GM12878 (cell line): ENCODE measurements at regions not wholly inside any gene's neighbourhood (a gene's known extent, or its start where the extent isn't known, plus 50 kb on each side); places are given as distances from the start of the nearest gene placed in this dataset.

Experiments
- ATAC-seq: fragments of 200-7000 bp; cut with Tn5 transposase; 3 replicates; pipeline ENCODE4 v1.9.1; 2020; ENCODE audit warnings: mild to moderate bottlenecking, moderate library complexity
- BruUV-seq: library from RNA; stranded (reverse); fragments of 400-500 nt; replicated peaks from 2 replicates; lab custom pipeline; 2021; lab: Mats Ljungman, UMichigan
- CTCF ChIA-PET: fragments of 300-600 bp; sonication (Branson Sonifier 250); formaldehyde crosslinking; extraction: SDS; loops from one replicate; lab custom pipeline; 2021; ENCODE audit warnings: inconsistent platforms; lab: Yijun Ruan, JAX
- POLR2A ChIA-PET: fragments of 350-600 bp; formaldehyde crosslinking; extraction: SDS; loops from one replicate; lab custom pipeline; 2021; ENCODE audit warnings: inconsistent platforms; lab: Charles Lee
- RAD21 ChIA-PET: fragments of 300-600 bp; sonication (Branson Sonifier 250); formaldehyde crosslinking; loops from one replicate; lab custom pipeline; 2023; ENCODE audit warnings: antibody characterized with exemption; ENCODE audit not compliant: unreplicated experiment; lab: Charles Lee
- SMC1A ChIA-PET: fragments of 300-600 bp; sonication (Branson Sonifier 250); formaldehyde crosslinking; loops from one replicate; lab custom pipeline; 2023; ENCODE audit not compliant: unreplicated experiment, uncharacterized antibody; lab: Charles Lee
- DNase-seq: peaks from one replicate; pipeline ENCODE4 v3.0.0-alpha.2; 2011; ENCODE audit warnings: low read depth, low spot score
- FAIRE-seq: peaks from 3 replicates; lab custom pipeline; 2011; peaks lifted over from hg19 to GRCh38; lab: Jason Lieb, UNC
- H2AFZ ChIP-seq: 2 replicates; pipeline ENCODE4 v1.6.0; 2011; ENCODE audit warnings: low read depth, low read length, control low read depth; ENCODE audit not compliant: control insufficient read depth
- H3K27ac ChIP-seq: 2 replicates; pipeline ENCODE4 v1.5.1; 2011; ENCODE audit warnings: control low read depth; ENCODE audit not compliant: control insufficient read depth, insufficient read depth
- H3K27me3 ChIP-seq, 2 experiments: replicated peaks in 1 of 2; 2 replicates each; pipeline versions ENCODE4 v1.6.0 to v1.6.1; 2011; ENCODE audit warnings: low read length in 1 of 2; ENCODE audit not compliant: control insufficient read depth in 2 of 2, insufficient read depth in 2 of 2
- H3K36me3 ChIP-seq, 2 experiments: 2 replicates each; pipeline ENCODE4 v1.5.1; 2011; ENCODE audit warnings: low read length in 1 of 2; ENCODE audit not compliant: control insufficient read depth in 2 of 2, insufficient read depth in 2 of 2
- H3K4me1 ChIP-seq: 2 replicates; pipeline ENCODE4 v1.6.1; 2011; ENCODE audit warnings: mild to moderate bottlenecking, low read length, moderate library complexity, mixed read lengths; ENCODE audit not compliant: control insufficient read depth, insufficient read depth
- H3K4me2 ChIP-seq: 2 replicates; pipeline ENCODE4 v1.6.0; 2011; ENCODE audit warnings: control low read depth; ENCODE audit not compliant: control insufficient read depth, insufficient read depth
- H3K4me3 ChIP-seq: fragments of 200-600 bp; sonication (generic); 2 replicates; pipeline ENCODE4 v1.5.1; 2016
- H3K79me2 ChIP-seq: 2 replicates; pipeline ENCODE4 v1.6.0; 2011; ENCODE audit warnings: low read length; ENCODE audit not compliant: control insufficient read depth, insufficient read depth
- H3K9ac ChIP-seq: 2 replicates; pipeline ENCODE4 v1.8.0; 2011; ENCODE audit warnings: low read length, control low read depth, mixed read lengths; ENCODE audit not compliant: control insufficient read depth, insufficient read depth
- H3K9me3 ChIP-seq: replicated peaks from 3 replicates; pipeline ENCODE4 v1.5.1; 2011; ENCODE audit warnings: mild to moderate bottlenecking, low read length; ENCODE audit not compliant: control insufficient read depth, insufficient read depth
- H4K20me1 ChIP-seq: 2 replicates; pipeline ENCODE4 v1.6.0; 2011; ENCODE audit not compliant: control insufficient read depth, insufficient read depth
- BACH1 ChIP-seq: fragments of 450-650 bp; IDR thresholded peaks from 2 replicates; pipeline ENCODE4 v1.6.1; 2017; ENCODE audit warnings: mild to moderate bottlenecking, borderline replicate concordance
- CBX3 ChIP-seq: fragments of 200-600 bp; sonication (generic); IDR thresholded peaks from 2 replicates; pipeline ENCODE4 v1.6.1; 2016; ENCODE audit warnings: low read depth, borderline replicate concordance
- CEBPB ChIP-seq, 2 experiments: fragments of 150-350 bp in 1 of 2; IDR thresholded peaks; 2 replicates each; pipeline ENCODE4 v1.6.1; 2012 to 2014; ENCODE audit warnings: low read depth in 2 of 2, low read length in 2 of 2, borderline replicate concordance in 1 of 2, inconsistent platforms in 1 of 2
- FOXK2 ChIP-seq: fragments of 450-650 bp; IDR thresholded peaks from 2 replicates; pipeline ENCODE4 v1.6.1; 2017; ENCODE audit warnings: mild to moderate bottlenecking, moderate library complexity
- NR2C2 ChIP-seq: IDR thresholded peaks from 2 replicates; pipeline ENCODE4 v1.6.1; 2011; ENCODE audit warnings: borderline replicate concordance, low read depth; ENCODE audit not compliant: control insufficient read depth, insufficient read length
- RFX5 ChIP-seq: IDR thresholded peaks from 2 replicates; pipeline ENCODE4 v1.6.1; 2011; ENCODE audit warnings: low read depth, low read length, improper control_type of control experiment
- SIN3A ChIP-seq: IDR thresholded peaks from 2 replicates; pipeline ENCODE4 v1.6.1; 2012; ENCODE audit warnings: low read depth, low read length, improper control_type of control experiment
- SMAD1 ChIP-seq: fragments of 450-650 bp; IDR thresholded peaks from 2 replicates; pipeline ENCODE4 v1.6.1; 2018; ENCODE audit warnings: mild to moderate bottlenecking, low read depth; ENCODE audit not compliant: partially characterized antibody
- SREBF1 ChIP-seq: IDR thresholded peaks from 2 replicates; pipeline ENCODE4 v1.6.1; 2012; ENCODE audit warnings: mild to moderate bottlenecking, low read length
- STAT1 ChIP-seq: fragments of 450-650 bp; conservative IDR thresholded peaks from 2 replicates; pipeline ENCODE4 v1.6.1; 2014; ENCODE audit warnings: antibody characterized with exemption, mild to moderate bottlenecking
- TARDBP ChIP-seq: IDR thresholded peaks from 2 replicates; pipeline ENCODE4 v1.6.1; 2016; ENCODE audit warnings: borderline replicate concordance
- WGBS: methylation state at CpG from one replicate; pipeline ENCODE4 v1.1.6; 2016; ENCODE audit warnings: low lambda C conversion rate; ENCODE audit not compliant: insufficient replicate concordance, insufficient coverage; ENCODE audit errors: missing lambda C conversion rate; 5-methylcytosine and 5-hydroxymethylcytosine counted together
- in situ Hi-C: fragments of 300-500 bp; cut with MboI; formaldehyde crosslinking; loops from 9 replicates; pipeline ENCODE4 v1.14.3; 2018; ENCODE audit warnings: mixed read lengths
- intact Hi-C: fragments of 100-400 bp; cut with micrococcal nuclease; formaldehyde crosslinking; loops from one replicate; pipeline ENCODE4 v1.14.2; 2022; ENCODE audit not compliant: unreplicated experiment
- TF ChIP-seq, protein P1 (sequence below): fragments of 450-650 bp; formaldehyde crosslinking; IDR thresholded peaks from 2 replicates; pipeline ENCODE4 v1.4.0; 2020; ENCODE audit warnings: mild to moderate bottlenecking, moderate library complexity
- TF ChIP-seq, protein P2 (sequence below): fragments of 450-650 bp; IDR thresholded peaks from 2 replicates; pipeline ENCODE4 v1.6.1; 2017; ENCODE audit warnings: mild to moderate bottlenecking, low read depth, inconsistent platforms; ENCODE audit not compliant: poor library complexity, severe bottlenecking
- TF ChIP-seq, protein P3 (sequence below): fragments of 450-650 bp; formaldehyde crosslinking; IDR thresholded peaks from 2 replicates; pipeline ENCODE4 v1.5.0; 2022; ENCODE audit warnings: mild to moderate bottlenecking, missing genetic modification characterization

DNA sequence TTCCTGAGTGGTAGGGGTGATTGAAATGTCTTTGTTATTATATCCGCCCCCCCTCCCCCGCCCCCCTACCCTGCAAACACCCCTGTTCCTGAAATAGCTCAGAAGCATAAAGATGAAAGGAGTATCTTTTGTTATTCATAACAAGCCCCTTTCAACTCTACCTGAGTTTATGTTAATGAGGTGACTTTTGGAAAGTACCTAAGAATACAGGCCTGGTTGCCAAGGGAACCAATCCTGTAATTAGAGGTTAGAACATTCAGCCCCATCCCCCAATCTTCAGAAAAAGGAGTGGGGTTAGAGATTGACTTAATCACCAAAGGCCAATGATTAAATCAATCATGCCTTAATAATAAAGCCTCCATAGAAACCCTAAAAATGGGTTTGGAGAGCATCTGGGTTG is 979.2 kb upstream of the GJE1 start (continued):
- TF ChIP-seq, protein P1, sequence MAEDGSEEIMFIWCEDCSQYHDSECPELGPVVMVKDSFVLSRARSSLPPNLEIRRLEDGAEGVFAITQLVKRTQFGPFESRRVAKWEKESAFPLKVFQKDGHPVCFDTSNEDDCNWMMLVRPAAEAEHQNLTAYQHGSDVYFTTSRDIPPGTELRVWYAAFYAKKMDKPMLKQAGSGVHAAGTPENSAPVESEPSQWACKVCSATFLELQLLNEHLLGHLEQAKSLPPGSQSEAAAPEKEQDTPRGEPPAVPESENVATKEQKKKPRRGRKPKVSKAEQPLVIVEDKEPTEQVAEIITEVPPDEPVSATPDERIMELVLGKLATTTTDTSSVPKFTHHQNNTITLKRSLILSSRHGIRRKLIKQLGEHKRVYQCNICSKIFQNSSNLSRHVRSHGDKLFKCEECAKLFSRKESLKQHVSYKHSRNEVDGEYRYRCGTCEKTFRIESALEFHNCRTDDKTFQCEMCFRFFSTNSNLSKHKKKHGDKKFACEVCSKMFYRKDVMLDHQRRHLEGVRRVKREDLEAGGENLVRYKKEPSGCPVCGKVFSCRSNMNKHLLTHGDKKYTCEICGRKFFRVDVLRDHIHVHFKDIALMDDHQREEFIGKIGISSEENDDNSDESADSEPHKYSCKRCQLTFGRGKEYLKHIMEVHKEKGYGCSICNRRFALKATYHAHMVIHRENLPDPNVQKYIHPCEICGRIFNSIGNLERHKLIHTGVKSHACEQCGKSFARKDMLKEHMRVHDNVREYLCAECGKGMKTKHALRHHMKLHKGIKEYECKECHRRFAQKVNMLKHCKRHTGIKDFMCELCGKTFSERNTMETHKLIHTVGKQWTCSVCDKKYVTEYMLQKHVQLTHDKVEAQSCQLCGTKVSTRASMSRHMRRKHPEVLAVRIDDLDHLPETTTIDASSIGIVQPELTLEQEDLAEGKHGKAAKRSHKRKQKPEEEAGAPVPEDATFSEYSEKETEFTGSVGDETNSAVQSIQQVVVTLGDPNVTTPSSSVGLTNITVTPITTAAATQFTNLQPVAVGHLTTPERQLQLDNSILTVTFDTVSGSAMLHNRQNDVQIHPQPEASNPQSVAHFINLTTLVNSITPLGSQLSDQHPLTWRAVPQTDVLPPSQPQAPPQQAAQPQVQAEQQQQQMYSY (CRISPR knock-in tag): no peak
- no peak for TF ChIP-seq SIN3A
- TF ChIP-seq STAT1: no peak
- TF ChIP-seq FOXK2: no peak

- Histone ChIP-seq H3K4me1 (no peaks in the 10 kb centered on the region), H3K9ac (no peak overlapping the region), H3K27ac (no peak overlapping the region; the same call in 1 of the 2 replicates), H3K36me3 (no peaks in the 10 kb centered on the region), H3K27me3 (no peaks in the 10 kb centered on the region), H3K9me3 (peaks cover 2% of the 10 kb centered on the region; the same call in 2 of the 3 replicates), H3K4me3 (no peak overlapping the region), H3K4me2 (no peak overlapping the region), H3K79me2 (no peaks in the 10 kb centered on the region), H4K20me1 (no peaks in the 10 kb centered on the region), H2AFZ (no peak overlapping the region)
- SMC1A ChIA-PET: no interaction called here
- no TSS peak for BruUV-seq
- DNase-seq: no peak
- POLR2A ChIA-PET: no interaction called here
- CTCF ChIA-PET: no interaction called here
- RAD21 ChIA-PET: no interaction called here
- no peak for FAIRE-seq
- WGBS: 37% methylated on average over 1 of the region's 1 CpG
- no peak for ATAC-seq
- intact Hi-C loops: loop anchor here (10.0 kb wide), 1 partner anchor 412 kb away; no protein-coding TSS in a partner anchor
- in situ Hi-C loops: no loop called here
- TF ChIP-seq BACH1 (no peak), NR2C2 (no peak), SMAD1 (no peak), CBX3 (no peak), CEBPB (IDR thresholded peaks at IDR 0.05; ENCODE audit: borderline replicate concordance in 1 of 2, low read depth in 2 of 2, low read length in 2 of 2) (no peak), RFX5 (no peak), TARDBP (no peak), SREBF1 (no peak)
- TF ChIP-seq, protein P2, sequence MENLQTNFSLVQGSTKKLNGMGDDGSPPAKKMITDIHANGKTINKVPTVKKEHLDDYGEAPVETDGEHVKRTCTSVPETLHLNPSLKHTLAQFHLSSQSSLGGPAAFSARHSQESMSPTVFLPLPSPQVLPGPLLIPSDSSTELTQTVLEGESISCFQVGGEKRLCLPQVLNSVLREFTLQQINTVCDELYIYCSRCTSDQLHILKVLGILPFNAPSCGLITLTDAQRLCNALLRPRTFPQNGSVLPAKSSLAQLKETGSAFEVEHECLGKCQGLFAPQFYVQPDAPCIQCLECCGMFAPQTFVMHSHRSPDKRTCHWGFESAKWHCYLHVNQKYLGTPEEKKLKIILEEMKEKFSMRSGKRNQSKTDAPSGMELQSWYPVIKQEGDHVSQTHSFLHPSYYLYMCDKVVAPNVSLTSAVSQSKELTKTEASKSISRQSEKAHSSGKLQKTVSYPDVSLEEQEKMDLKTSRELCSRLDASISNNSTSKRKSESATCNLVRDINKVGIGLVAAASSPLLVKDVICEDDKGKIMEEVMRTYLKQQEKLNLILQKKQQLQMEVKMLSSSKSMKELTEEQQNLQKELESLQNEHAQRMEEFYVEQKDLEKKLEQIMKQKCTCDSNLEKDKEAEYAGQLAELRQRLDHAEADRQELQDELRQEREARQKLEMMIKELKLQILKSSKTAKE: no peak
- TF ChIP-seq, protein P3, sequence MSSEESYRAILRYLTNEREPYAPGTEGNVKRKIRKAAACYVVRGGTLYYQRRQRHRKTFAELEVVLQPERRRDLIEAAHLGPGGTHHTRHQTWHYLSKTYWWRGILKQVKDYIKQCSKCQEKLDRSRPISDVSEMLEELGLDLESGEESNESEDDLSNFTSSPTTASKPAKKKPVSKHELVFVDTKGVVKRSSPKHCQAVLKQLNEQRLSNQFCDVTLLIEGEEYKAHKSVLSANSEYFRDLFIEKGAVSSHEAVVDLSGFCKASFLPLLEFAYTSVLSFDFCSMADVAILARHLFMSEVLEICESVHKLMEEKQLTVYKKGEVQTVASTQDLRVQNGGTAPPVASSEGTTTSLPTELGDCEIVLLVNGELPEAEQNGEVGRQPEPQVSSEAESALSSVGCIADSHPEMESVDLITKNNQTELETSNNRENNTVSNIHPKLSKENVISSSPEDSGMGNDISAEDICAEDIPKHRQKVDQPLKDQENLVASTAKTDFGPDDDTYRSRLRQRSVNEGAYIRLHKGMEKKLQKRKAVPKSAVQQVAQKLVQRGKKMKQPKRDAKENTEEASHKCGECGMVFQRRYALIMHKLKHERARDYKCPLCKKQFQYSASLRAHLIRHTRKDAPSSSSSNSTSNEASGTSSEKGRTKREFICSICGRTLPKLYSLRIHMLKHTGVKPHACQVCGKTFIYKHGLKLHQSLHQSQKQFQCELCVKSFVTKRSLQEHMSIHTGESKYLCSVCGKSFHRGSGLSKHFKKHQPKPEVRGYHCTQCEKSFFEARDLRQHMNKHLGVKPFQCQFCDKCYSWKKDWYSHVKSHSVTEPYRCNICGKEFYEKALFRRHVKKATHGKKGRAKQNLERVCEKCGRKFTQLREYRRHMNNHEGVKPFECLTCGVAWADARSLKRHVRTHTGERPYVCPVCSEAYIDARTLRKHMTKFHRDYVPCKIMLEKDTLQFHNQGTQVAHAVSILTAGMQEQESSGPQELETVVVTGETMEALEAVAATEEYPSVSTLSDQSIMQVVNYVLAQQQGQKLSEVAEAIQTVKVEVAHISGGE: no peak
Measured at GRCh38 chr6:141152951-141153350, 979.8 kb upstream of the GJE1 start.
